Ascending aorta (tissue), 2 donors: ENCODE measurements at regions not wholly inside any gene's neighbourhood (a gene's known extent, or its start where the extent isn't known, plus 50 kb on each side); places are given as distances from the start of the nearest gene placed in this dataset.

Experiments
- DNase-seq, 2 donors: peaks; one replicate each; pipeline ENCODE4 v3.0.0-alpha.2; 2019; ENCODE audit warnings: low spot score in 2 of 2
- H3K27ac ChIP-seq, 2 donors: fragments of 200-600 bp; sonication (generic); one replicate each; pipeline ENCODE4 v1.5.1; 2016 to 2017; ENCODE audit warnings: mild to moderate bottlenecking in 1 of 2
- H3K27me3 ChIP-seq: fragments of 200-600 bp; sonication (generic); one replicate; pipeline ENCODE4 v1.5.1; 2017
- H3K36me3 ChIP-seq, 2 donors: fragments of 200-600 bp; sonication (generic); one replicate each; pipeline ENCODE4 v1.5.1; 2016
- H3K4me1 ChIP-seq, 2 donors: fragments of 200-600 bp; sonication (generic); one replicate each; pipeline ENCODE4 v1.5.1; 2016 to 2017; ENCODE audit warnings: mild to moderate bottlenecking in 1 of 2
- H3K4me3 ChIP-seq, 2 donors: fragments of 200-600 bp; sonication (generic); one replicate each; pipeline ENCODE4 v1.5.1; 2016 to 2017; ENCODE audit warnings: mild to moderate bottlenecking in 1 of 2
- H3K9me3 ChIP-seq, 2 donors: fragments of 200-600 bp; sonication (generic); one replicate each; pipeline ENCODE4 v1.5.1; 2016
- CTCF ChIP-seq, 3 experiments: fragments of 200-600 bp in 2 of 3; fragments of 450-650 bp in 1 of 3; sonication (generic) in 2 of 3; IDR thresholded peaks; one replicate each; pipeline ENCODE4 v1.5.1; 2016 to 2019; ENCODE audit warnings: antibody characterized with exemption in 3 of 3, mild to moderate bottlenecking in 1 of 3, moderate library complexity in 1 of 3
- intact Hi-C: fragments of 100-400 bp; cut with DNase I; formaldehyde crosslinking; loops from one replicate; pipeline ENCODE4 v1.15.1; 2023

GRCh38 chr2:177342736-177343135, 49.8 kb upstream of the AGPS start:
- DNase-seq, result no peak
- TF ChIP-seq CTCF (IDR thresholded peaks at IDR 0.05), result no peak
- no peaks in the 10 kb centered on the region for H3K36me3 ChIP-seq
- H3K4me3 ChIP-seq, result no peak overlapping the region
- no peak overlapping the region for H3K27ac ChIP-seq
- no peaks in the 10 kb centered on the region for H3K27me3 ChIP-seq
- H3K9me3 ChIP-seq, result no peaks in the 10 kb centered on the region
- no peaks in the 10 kb centered on the region for H3K4me1 ChIP-seq
- intact Hi-C loops, result no loop called here
